ENCODE measurements at regions not wholly inside any gene's neighbourhood (a gene's known extent, or its start where the extent isn't known, plus 50 kb on each side); places are given as distances from the start of the nearest gene placed in this dataset.

DNA sequence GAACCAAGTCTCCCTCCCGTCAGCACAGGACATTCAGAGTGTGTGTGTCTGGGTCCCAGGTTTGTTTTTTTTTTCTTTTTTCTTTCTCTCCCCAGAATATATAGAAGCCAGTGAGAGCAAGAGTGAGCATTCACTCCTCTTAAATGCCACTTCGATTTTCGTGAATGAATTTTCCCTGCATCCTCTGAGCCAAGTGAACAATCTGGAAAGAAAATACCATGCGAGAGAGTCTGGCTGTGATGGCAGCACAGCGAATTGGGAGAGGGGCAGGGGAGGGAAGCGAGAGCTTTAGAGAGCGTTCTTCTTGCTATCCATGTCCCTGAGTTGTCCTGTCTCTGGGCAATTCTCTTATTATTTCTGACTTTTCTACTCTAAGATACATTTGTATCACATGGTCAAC, 76.0 kb upstream of the RAB3GAP2 start:
- H3K79me2 ChIP-seq (ENCODE audit: insufficient read depth, low read depth, low read length): no peaks in the 10 kb centered on the region
- no peak for DNase-seq (ENCODE audit: low spot score)
- no peak overlapping the region for H2AFZ ChIP-seq (ENCODE audit: low read length)
- no peak overlapping the region for H3K27ac ChIP-seq (ENCODE audit: low read depth, low read length, poor library complexity, severe bottlenecking)
- no peaks in the 10 kb centered on the region for H3K9me3 ChIP-seq (ENCODE audit: low read length)
- H3K9me2 ChIP-seq (ENCODE audit: insufficient read depth, low read length): no peaks in the 10 kb centered on the region
- BruUV-seq (replicated peaks): no TSS peak
- no peaks in the 10 kb centered on the region for H4K20me1 ChIP-seq (ENCODE audit: insufficient read depth, low read length)
- no peak overlapping the region for H3K4me2 ChIP-seq (ENCODE audit: low read length)
- H3K4me1 ChIP-seq (ENCODE audit: insufficient read depth, low read length, poor library complexity, severe bottlenecking): no peaks in the 10 kb centered on the region
- POLR2A ChIA-PET: no interaction called here
- TF ChIP-seq, protein P1, sequence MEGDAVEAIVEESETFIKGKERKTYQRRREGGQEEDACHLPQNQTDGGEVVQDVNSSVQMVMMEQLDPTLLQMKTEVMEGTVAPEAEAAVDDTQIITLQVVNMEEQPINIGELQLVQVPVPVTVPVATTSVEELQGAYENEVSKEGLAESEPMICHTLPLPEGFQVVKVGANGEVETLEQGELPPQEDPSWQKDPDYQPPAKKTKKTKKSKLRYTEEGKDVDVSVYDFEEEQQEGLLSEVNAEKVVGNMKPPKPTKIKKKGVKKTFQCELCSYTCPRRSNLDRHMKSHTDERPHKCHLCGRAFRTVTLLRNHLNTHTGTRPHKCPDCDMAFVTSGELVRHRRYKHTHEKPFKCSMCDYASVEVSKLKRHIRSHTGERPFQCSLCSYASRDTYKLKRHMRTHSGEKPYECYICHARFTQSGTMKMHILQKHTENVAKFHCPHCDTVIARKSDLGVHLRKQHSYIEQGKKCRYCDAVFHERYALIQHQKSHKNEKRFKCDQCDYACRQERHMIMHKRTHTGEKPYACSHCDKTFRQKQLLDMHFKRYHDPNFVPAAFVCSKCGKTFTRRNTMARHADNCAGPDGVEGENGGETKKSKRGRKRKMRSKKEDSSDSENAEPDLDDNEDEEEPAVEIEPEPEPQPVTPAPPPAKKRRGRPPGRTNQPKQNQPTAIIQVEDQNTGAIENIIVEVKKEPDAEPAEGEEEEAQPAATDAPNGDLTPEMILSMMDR (conservative IDR thresholded peaks at IDR 0.05; ENCODE audit: low read length): no peak
- TF ChIP-seq EZH2phosphoT487 (IDR thresholded peaks at IDR 0.05; ENCODE audit: borderline replicate concordance, low read depth, low read length): no peak
- H3K36me3 ChIP-seq (ENCODE audit: insufficient read depth, low read length): no peaks in the 10 kb centered on the region
- no peak overlapping the region for H3K4me3 ChIP-seq (ENCODE audit: low read depth, low read length, poor library complexity, severe bottlenecking)
- intact Hi-C loops (cut with micrococcal nuclease; ENCODE audit: unreplicated experiment): no loop called here
- CTCF ChIA-PET (ENCODE audit: unreplicated experiment): no interaction called here

DNA sequence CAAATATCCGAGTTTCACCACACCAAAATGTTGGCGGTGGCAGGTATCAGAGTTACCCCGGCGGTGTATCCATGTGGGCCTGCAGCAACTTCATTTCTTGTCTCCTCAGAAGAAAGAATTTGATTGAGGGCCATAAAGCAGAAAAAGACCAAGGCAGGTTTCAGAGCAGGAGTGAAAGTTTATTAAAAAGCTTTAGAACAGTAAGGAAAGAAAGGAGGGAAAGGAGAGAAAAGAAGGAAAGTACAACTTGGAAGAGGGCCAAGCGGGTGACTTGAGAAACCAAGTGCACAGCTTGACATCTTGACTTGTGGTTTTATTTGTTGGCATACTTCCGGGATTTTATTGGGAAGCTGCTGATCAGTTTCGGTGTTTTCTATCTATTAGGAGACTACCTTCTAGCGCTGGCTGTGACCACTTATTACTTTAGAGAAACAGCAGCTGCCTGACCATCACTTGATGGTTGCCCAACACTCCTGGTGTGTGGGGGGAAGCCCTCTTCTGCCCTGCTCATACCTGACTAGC, 75.5 kb upstream of the RAB3GAP2 start:
- H4K20me1 ChIP-seq (ENCODE audit: insufficient read depth, low read length): no peaks in the 10 kb centered on the region
- no peak overlapping the region for H3K4me3 ChIP-seq (ENCODE audit: low read depth, low read length, poor library complexity, severe bottlenecking)
- no peaks in the 10 kb centered on the region for H3K36me3 ChIP-seq (ENCODE audit: insufficient read depth, low read length)
- no peak for DNase-seq (ENCODE audit: low spot score)
- no peaks in the 10 kb centered on the region for H3K9me2 ChIP-seq (ENCODE audit: insufficient read depth, low read length)
- no peak overlapping the region for H2AFZ ChIP-seq (ENCODE audit: low read length)
- POLR2A ChIA-PET: no interaction called here
- no peaks in the 10 kb centered on the region for H3K9me3 ChIP-seq (ENCODE audit: low read length)
- no peak overlapping the region for H3K27ac ChIP-seq (ENCODE audit: low read depth, low read length, poor library complexity, severe bottlenecking)
- intact Hi-C loops (cut with micrococcal nuclease; ENCODE audit: unreplicated experiment): no loop called here
- no peaks in the 10 kb centered on the region for H3K4me1 ChIP-seq (ENCODE audit: insufficient read depth, low read length, poor library complexity, severe bottlenecking)
- BruUV-seq (replicated peaks): no TSS peak
- CTCF ChIA-PET (ENCODE audit: unreplicated experiment): no interaction called here
- no peak overlapping the region for H3K4me2 ChIP-seq (ENCODE audit: low read length)
- no peak for TF ChIP-seq EZH2phosphoT487 (IDR thresholded peaks at IDR 0.05; ENCODE audit: borderline replicate concordance, low read depth, low read length)
- TF ChIP-seq, protein P1 (conservative IDR thresholded peaks at IDR 0.05; ENCODE audit: low read length): no peak
- no peaks in the 10 kb centered on the region for H3K79me2 ChIP-seq (ENCODE audit: insufficient read depth, low read depth, low read length)

DNA sequence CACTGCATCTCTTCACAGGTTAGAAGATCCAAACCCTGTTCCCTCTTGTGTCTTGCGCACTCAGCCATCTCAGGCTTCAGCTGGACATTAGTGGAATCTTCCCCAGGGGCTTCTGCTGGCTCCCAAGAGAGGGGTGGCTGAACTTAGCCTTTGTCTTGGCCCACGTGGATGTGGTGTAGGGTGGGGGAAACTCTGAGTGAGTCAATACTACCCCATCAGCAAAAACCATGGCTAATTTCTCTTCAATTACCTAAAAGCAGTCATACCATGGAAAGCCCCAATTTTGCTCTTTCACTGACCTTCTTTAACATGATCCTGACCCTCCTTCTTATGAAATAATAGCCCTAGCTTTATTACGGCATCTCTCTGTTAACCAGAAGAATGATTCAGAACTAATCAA, 72.5 kb upstream of the RAB3GAP2 start:
- intact Hi-C loops (cut with micrococcal nuclease; ENCODE audit: unreplicated experiment): no loop called here
- no peaks in the 10 kb centered on the region for H3K9me2 ChIP-seq (ENCODE audit: insufficient read depth, low read length)
- ChIA-PET CTCF (ENCODE audit: unreplicated experiment) (no interaction called here), POLR2A (interaction anchor here (0.5 to 1.3 kb wide), 2 partner anchors 15 to 16 kb away, joined by 3 to 4 read pairs; no protein-coding TSS in a partner anchor)
- DNase-seq (ENCODE audit: low spot score): no peak
- no peak overlapping the region for H3K4me3 ChIP-seq (ENCODE audit: low read depth, low read length, poor library complexity, severe bottlenecking)
- H3K4me2 ChIP-seq (ENCODE audit: low read length): no peak overlapping the region
- no peak overlapping the region for H2AFZ ChIP-seq (ENCODE audit: low read length)
- H3K4me1 ChIP-seq (ENCODE audit: insufficient read depth, low read length, poor library complexity, severe bottlenecking): no peaks in the 10 kb centered on the region
- H3K27ac ChIP-seq (ENCODE audit: low read depth, low read length, poor library complexity, severe bottlenecking): no peak overlapping the region
- no peaks in the 10 kb centered on the region for H3K79me2 ChIP-seq (ENCODE audit: insufficient read depth, low read depth, low read length)
- H4K20me1 ChIP-seq (ENCODE audit: insufficient read depth, low read length): no peaks in the 10 kb centered on the region
- no peaks in the 10 kb centered on the region for H3K36me3 ChIP-seq (ENCODE audit: insufficient read depth, low read length)
- TF ChIP-seq EZH2phosphoT487 (IDR thresholded peaks at IDR 0.05; ENCODE audit: borderline replicate concordance, low read depth, low read length): no peak
- TF ChIP-seq, protein P1 (conservative IDR thresholded peaks at IDR 0.05; ENCODE audit: low read length): no peak
- BruUV-seq (replicated peaks): no TSS peak
- no peaks in the 10 kb centered on the region for H3K9me3 ChIP-seq (ENCODE audit: low read length)

Data from OCI-LY7 (cell line).